ENCODE measurements at regions not wholly inside any gene's neighbourhood (a gene's known extent, or its start where the extent isn't known, plus 50 kb on each side); places are given as distances from the start of the nearest gene placed in this dataset.

- Histone ChIP-seq H3K27ac (no peak overlapping the region), H3K36me3 (no peaks in the 10 kb centered on the region), H3K4me1 (ENCODE audit: insufficient read depth) (no peaks in the 10 kb centered on the region), H3K27me3 (no peaks in the 10 kb centered on the region), H3K4me3 (no peak overlapping the region), H3K9me3 (no peaks in the 10 kb centered on the region)
- TF ChIP-seq POLR2A (IDR thresholded peaks at IDR 0.05) = no peak
- TF ChIP-seq CTCF (IDR thresholded peaks at IDR 0.05) = no peak
- no peak for TF ChIP-seq EP300 (IDR thresholded peaks at IDR 0.05)
- DNase-seq = no peak
- intact Hi-C loops (cut with DNase I) = no loop called here
- WGBS, 3 donors = 67 to 69% (median 68%) methylated on average over 6 of the region's 6 CpGs
These were observed 127.8 kb downstream of the NTMT2 start for GRCh38 chr1:170273291-170274130.

GRCh38 chr1:170274131-170274501 lies 128.4 kb downstream of the NTMT2 start:
- TF ChIP-seq POLR2A (IDR thresholded peaks at IDR 0.05) = no peak
- no peak for TF ChIP-seq CTCF (IDR thresholded peaks at IDR 0.05)
- no peak for TF ChIP-seq EP300 (IDR thresholded peaks at IDR 0.05)
- Histone ChIP-seq H3K27me3 (no peaks in the 10 kb centered on the region), H3K27ac (no peak overlapping the region), H3K4me1 (ENCODE audit: insufficient read depth) (no peaks in the 10 kb centered on the region), H3K36me3 (no peaks in the 10 kb centered on the region), H3K4me3 (no peak overlapping the region), H3K9me3 (no peaks in the 10 kb centered on the region)
- DNase-seq = no peak
- 55 to 65% (median 56%) methylated on average over 5 of the region's 5 CpGs for WGBS, 3 donors
- intact Hi-C loops (cut with DNase I) = no loop called here

- Histone ChIP-seq H3K27ac (no peak overlapping the region), H3K4me1 (ENCODE audit: insufficient read depth) (no peaks in the 10 kb centered on the region), H3K36me3 (no peaks in the 10 kb centered on the region), H3K4me3 (no peak overlapping the region), H3K9me3 (no peaks in the 10 kb centered on the region), H3K27me3 (no peaks in the 10 kb centered on the region)
- TF ChIP-seq EP300 (IDR thresholded peaks at IDR 0.05) = no peak
- TF ChIP-seq POLR2A (IDR thresholded peaks at IDR 0.05) = no peak
- TF ChIP-seq CTCF (IDR thresholded peaks at IDR 0.05) = no peak
- 46 to 62% (median 55%) methylated on average over 2 of the region's 2 CpGs for WGBS, 3 donors
- no peak for DNase-seq
- intact Hi-C loops (cut with DNase I) = no loop called here
These were observed 132.2 kb downstream of the NTMT2 start for GRCh38 chr1:170277985-170278384.

GRCh38 chr1:170284016-170284415 lies 138.3 kb downstream of the NTMT2 start:
- H3K4me3 ChIP-seq = no peak overlapping the region
- H3K4me1 ChIP-seq (ENCODE audit: insufficient read depth) = no peaks in the 10 kb centered on the region
- no peaks in the 10 kb centered on the region for H3K27me3 ChIP-seq
- WGBS, 3 donors = 49 to 50% (median 49%) methylated on average over 3 of the region's 3 CpGs
- intact Hi-C loops (cut with DNase I) = no loop called here
- H3K36me3 ChIP-seq = no peaks in the 10 kb centered on the region
- TF ChIP-seq EP300 (IDR thresholded peaks at IDR 0.05) (no peak), POLR2A (IDR thresholded peaks at IDR 0.05) (no peak), CTCF (IDR thresholded peaks at IDR 0.05) (no peak)
- H3K27ac ChIP-seq = no peak overlapping the region
- no peak for DNase-seq
- H3K9me3 ChIP-seq = no peaks in the 10 kb centered on the region
